H9 (cell line): ENCODE measurements at regions not wholly inside any gene's neighbourhood (a gene's known extent, or its start where the extent isn't known, plus 50 kb on each side); places are given as distances from the start of the nearest gene placed in this dataset.

ENCODE experiments used
- DNase-seq: peaks from one replicate; pipeline ENCODE4 v3.0.0-alpha.2; 2017
- H2AFZ ChIP-seq: one replicate; pipeline ENCODE4 v1.6.1; 2013; ENCODE audit warnings: mild to moderate bottlenecking, low read length, control low read depth, moderate library complexity
- H2AK5ac ChIP-seq: 2 replicates; pipeline ENCODE4 v1.6.1; 2013; ENCODE audit warnings: low read length, control low read depth, mixed read lengths; ENCODE audit not compliant: insufficient read length
- H2BK120ac ChIP-seq: one replicate; pipeline ENCODE4 v1.6.1; 2013; ENCODE audit warnings: low read depth, mild to moderate bottlenecking, low read length, control low read depth, inconsistent platforms; ENCODE audit not compliant: poor library complexity, severe bottlenecking
- H2BK12ac ChIP-seq: 2 replicates; pipeline ENCODE4 v1.6.1; 2013; ENCODE audit warnings: low read length, control low read depth, mixed read lengths, low read depth; ENCODE audit not compliant: insufficient read length
- H2BK15ac ChIP-seq: 2 replicates; pipeline ENCODE4 v1.6.1; 2013; ENCODE audit warnings: low read depth, low read length, control low read depth
- H2BK20ac ChIP-seq: one replicate; pipeline ENCODE4 v1.6.1; 2013; ENCODE audit warnings: low read depth, mild to moderate bottlenecking, low read length, control low read depth, inconsistent platforms; ENCODE audit not compliant: poor library complexity, severe bottlenecking
- H2BK5ac ChIP-seq: 2 replicates; pipeline ENCODE4 v1.6.1; 2013; ENCODE audit warnings: low read length, control low read depth, mixed read lengths; ENCODE audit not compliant: insufficient read length
- H3K14ac ChIP-seq: 2 replicates; pipeline ENCODE4 v1.6.1; 2013; ENCODE audit warnings: low read length, control low read depth; ENCODE audit not compliant: insufficient read depth
- H3K18ac ChIP-seq: 2 replicates; pipeline ENCODE4 v1.6.1; 2013; ENCODE audit warnings: low read depth, mild to moderate bottlenecking, mixed read lengths, low read length, control low read depth; ENCODE audit not compliant: insufficient read length
- H3K23ac ChIP-seq: 2 replicates; pipeline ENCODE4 v1.6.1; 2013; ENCODE audit warnings: low read length, control low read depth, mixed read lengths, low read depth; ENCODE audit not compliant: insufficient read length
- H3K23me2 ChIP-seq: 2 replicates; pipeline ENCODE4 v1.6.1; 2013; ENCODE audit warnings: low read depth, mild to moderate bottlenecking, mixed read lengths, low read length, control low read depth; ENCODE audit not compliant: insufficient read length, poor library complexity, severe bottlenecking
- H3K27ac ChIP-seq: 2 replicates; pipeline ENCODE4 v1.5.1; 2013; ENCODE audit warnings: low read length, control low read depth, mixed read lengths, low read depth; ENCODE audit not compliant: insufficient read length
- H3K27me3 ChIP-seq: 2 replicates; pipeline ENCODE4 v1.6.1; 2013; ENCODE audit warnings: low read length, control low read depth, inconsistent platforms; ENCODE audit not compliant: insufficient read depth
- H3K4ac ChIP-seq: 2 replicates; pipeline ENCODE4 v1.6.1; 2013; ENCODE audit warnings: low read depth, mild to moderate bottlenecking, control low read depth, inconsistent platforms, low read length, moderate library complexity
- H3K4me1 ChIP-seq: 2 replicates; pipeline ENCODE4 v1.6.1; 2013; ENCODE audit warnings: low read length, control low read depth, inconsistent platforms; ENCODE audit not compliant: insufficient read depth
- H3K4me2 ChIP-seq: 2 replicates; pipeline ENCODE4 v1.6.1; 2013; ENCODE audit warnings: low read length, control low read depth, mixed read lengths; ENCODE audit not compliant: insufficient read length, insufficient read depth
- H3K56ac ChIP-seq: 2 replicates; pipeline ENCODE4 v1.6.1; 2013; ENCODE audit warnings: low read depth, mild to moderate bottlenecking, mixed read lengths, low read length, control low read depth; ENCODE audit not compliant: insufficient read length
- H3K79me1 ChIP-seq: 2 replicates; pipeline ENCODE4 v1.6.1; 2013; ENCODE audit warnings: low read depth, mild to moderate bottlenecking, moderate library complexity, low read length, control low read depth, inconsistent platforms; ENCODE audit not compliant: insufficient read depth, poor library complexity, severe bottlenecking
- H3K79me2 ChIP-seq: 2 replicates; pipeline ENCODE4 v1.6.1; 2013; ENCODE audit warnings: low read length, control low read depth, inconsistent platforms; ENCODE audit not compliant: insufficient read depth
- H3K9ac ChIP-seq: 2 replicates; pipeline ENCODE4 v1.6.1; 2013; ENCODE audit warnings: low read length, control low read depth, mixed read lengths; ENCODE audit not compliant: insufficient read length; ENCODE audit errors: extremely low read depth
- H3K9me3 ChIP-seq: one replicate; pipeline ENCODE4 v1.6.1; 2013; ENCODE audit warnings: low read depth, low read length, inconsistent platforms; ENCODE audit not compliant: control insufficient read depth
- H3T11ph ChIP-seq: one replicate; pipeline ENCODE4 v1.6.1; 2013; ENCODE audit warnings: mild to moderate bottlenecking, low read length, control low read depth, inconsistent platforms
- H4K20me1 ChIP-seq: one replicate; pipeline ENCODE4 v1.6.1; 2013; ENCODE audit not compliant: control insufficient read depth, insufficient read length, insufficient read depth
- H4K5ac ChIP-seq: 2 replicates; pipeline ENCODE4 v1.6.1; 2013; ENCODE audit warnings: low read depth, mild to moderate bottlenecking, mixed read lengths, low read length, control low read depth; ENCODE audit not compliant: insufficient read length
- H4K8ac ChIP-seq: replicated peaks from 2 replicates; pipeline ENCODE4 v1.6.1; 2013; ENCODE audit warnings: low read length, control low read depth, mixed read lengths, low read depth; ENCODE audit not compliant: insufficient read length
- H4K91ac ChIP-seq: 2 replicates; pipeline ENCODE4 v1.6.1; 2013; ENCODE audit warnings: low read depth, mild to moderate bottlenecking, moderate library complexity, mixed read lengths, low read length, control low read depth; ENCODE audit not compliant: insufficient read length
- H3K27ac Mint-ChIP-seq, 3 experiments: 2 replicates in 2 of 3; 3 replicates in 1 of 3; pipeline ENCODE4 v1.8.0; 2020 to 2021; ENCODE audit warnings: mixed read lengths in 3 of 3, mild to moderate bottlenecking in 1 of 3, moderate library complexity in 1 of 3
- H3K27me3 Mint-ChIP-seq: 2 replicates; pipeline ENCODE4 v1.8.0; 2021; ENCODE audit warnings: low read depth, mild to moderate bottlenecking, moderate library complexity, mixed read lengths
- H3K36me3 Mint-ChIP-seq, 3 experiments: 2 replicates in 2 of 3; 3 replicates in 1 of 3; pipeline ENCODE4 v1.8.0; 2020 to 2021; ENCODE audit warnings: low read depth in 3 of 3, mixed read lengths in 3 of 3; ENCODE audit not compliant: insufficient read depth in 1 of 3
- H3K4me1 Mint-ChIP-seq, 2 experiments: 2 replicates each; pipeline ENCODE4 v1.8.0; 2020; ENCODE audit warnings: mixed read lengths in 2 of 2
- H3K4me3 Mint-ChIP-seq, 2 experiments: 2 replicates in 1 of 2; 3 replicates in 1 of 2; pipeline ENCODE4 v1.8.0; 2020 to 2021; ENCODE audit warnings: mild to moderate bottlenecking in 2 of 2, mixed read lengths in 2 of 2, moderate library complexity in 1 of 2
- H3K9me3 Mint-ChIP-seq, 2 experiments: 2 replicates in 1 of 2; 3 replicates in 1 of 2; pipeline ENCODE4 v1.8.0; 2020; ENCODE audit warnings: mild to moderate bottlenecking in 2 of 2, mixed read lengths in 2 of 2, moderate library complexity in 1 of 2
- CTCF ChIP-seq: fragments of 200-600 bp; sonication (generic); conservative IDR thresholded peaks from 3 replicates; pipeline ENCODE4 v1.8.0; 2021; ENCODE audit warnings: antibody characterized with exemption, mild to moderate bottlenecking
- WGBS: extraction: QIAGEN DNeasy Blood & Tissue Kit; methylation state at CpG from one replicate; pipeline ENCODE4 v1.1.7; 2013; ENCODE audit warnings: missing lambda C conversion rate, low lambda C conversion rate, mixed read lengths; ENCODE audit not compliant: insufficient read length; ENCODE audit errors: extremely low coverage; 5-methylcytosine and 5-hydroxymethylcytosine counted together

GRCh38 chr14:21804981-21805380 is 131.4 kb upstream of the OR4E1 start:
- H3K27me3 ChIP-seq, result no peaks in the 10 kb centered on the region
- WGBS, result no CpG with 5 or more reads among the region's 2 CpGs

More at GRCh38 chr14:21804981-21805380, 131.4 kb upstream of the OR4E1 start:
- Histone ChIP-seq H3K9me3 (no peaks in the 10 kb centered on the region), H4K20me1 (no peaks in the 10 kb centered on the region), H3K79me1 (no peaks in the 10 kb centered on the region), H3K79me2 (no peaks in the 10 kb centered on the region), H4K8ac (no peak overlapping the region), H3K4me2 (no peak overlapping the region), H4K91ac (no peak overlapping the region), H3K14ac (no peak overlapping the region), H3K23me2 (no peaks in the 10 kb centered on the region), H2AK5ac (no peak overlapping the region), H3K4ac (no peak overlapping the region), H2BK15ac (no peak overlapping the region), H3K4me1 (no peaks in the 10 kb centered on the region), H3T11ph (no peak overlapping the region), H2BK5ac (no peak overlapping the region), H2BK20ac (no peak overlapping the region), H3K56ac (no peak overlapping the region), H3K9ac (no peak overlapping the region), H3K27ac (no peak overlapping the region), H2BK12ac (no peak overlapping the region), H4K5ac (no peak overlapping the region), H3K18ac (no peak overlapping the region), H2AFZ (no peak overlapping the region), H2BK120ac (no peak overlapping the region), H3K23ac (no peak overlapping the region)
- Mint-ChIP-seq H3K4me1 (peaks cover 9% of the 10 kb centered on the region in 2 experiments), H3K9me3 (peaks cover 11 to 15% of the 10 kb centered on the region in 2 experiments; a peak in 3 of 5 replicates), H3K36me3 (no peaks in the 10 kb centered on the region; a peak in 2 of 7 replicates), H3K27me3 (no peaks in the 10 kb centered on the region), H3K4me3 (no peak overlapping the region), H3K27ac (no peak overlapping the region)
- no peak for DNase-seq
- TF ChIP-seq CTCF, result no peak
